Glomerular visceral epithelial cell (primary cell): ENCODE measurements at regions not wholly inside any gene's neighbourhood (a gene's known extent, or its start where the extent isn't known, plus 50 kb on each side); places are given as distances from the start of the nearest gene placed in this dataset.

Experiments
- DNase-seq: peaks from one replicate; pipeline ENCODE4 v3.0.0-alpha.2; 2016; ENCODE audit errors: extremely low spot score

DNA sequence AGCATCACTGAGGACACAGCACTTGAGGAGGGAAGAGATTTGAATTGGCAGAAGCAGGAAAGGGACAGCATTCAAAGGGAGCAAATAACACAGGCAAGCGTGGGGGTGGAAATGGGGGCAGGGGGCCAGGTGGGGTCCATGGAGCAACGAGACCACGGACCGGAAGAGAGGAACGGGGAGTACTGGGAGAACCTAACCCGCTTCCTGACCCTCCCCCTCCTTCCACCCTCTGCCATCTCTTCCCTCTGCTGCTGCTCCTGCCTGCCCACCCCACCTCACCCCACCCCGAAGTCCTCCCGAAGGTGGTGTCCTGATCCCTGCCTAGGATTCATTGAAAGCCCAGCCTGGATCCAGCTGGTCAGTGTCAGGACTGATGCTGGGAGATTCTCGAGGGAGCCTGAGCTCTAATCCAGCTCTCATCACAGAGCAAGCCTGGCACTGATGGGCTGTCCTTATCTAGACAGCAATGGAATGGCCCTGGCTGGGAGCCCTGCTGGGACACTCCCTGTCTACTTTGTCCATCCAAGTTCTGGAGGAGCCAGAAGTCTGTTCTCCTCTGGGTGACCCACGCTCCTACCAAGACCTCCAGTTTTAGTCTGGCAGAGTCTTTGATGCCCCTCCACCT, 105.0 kb downstream of the TRIM29 start:
- DNase-seq: no peak

DNA sequence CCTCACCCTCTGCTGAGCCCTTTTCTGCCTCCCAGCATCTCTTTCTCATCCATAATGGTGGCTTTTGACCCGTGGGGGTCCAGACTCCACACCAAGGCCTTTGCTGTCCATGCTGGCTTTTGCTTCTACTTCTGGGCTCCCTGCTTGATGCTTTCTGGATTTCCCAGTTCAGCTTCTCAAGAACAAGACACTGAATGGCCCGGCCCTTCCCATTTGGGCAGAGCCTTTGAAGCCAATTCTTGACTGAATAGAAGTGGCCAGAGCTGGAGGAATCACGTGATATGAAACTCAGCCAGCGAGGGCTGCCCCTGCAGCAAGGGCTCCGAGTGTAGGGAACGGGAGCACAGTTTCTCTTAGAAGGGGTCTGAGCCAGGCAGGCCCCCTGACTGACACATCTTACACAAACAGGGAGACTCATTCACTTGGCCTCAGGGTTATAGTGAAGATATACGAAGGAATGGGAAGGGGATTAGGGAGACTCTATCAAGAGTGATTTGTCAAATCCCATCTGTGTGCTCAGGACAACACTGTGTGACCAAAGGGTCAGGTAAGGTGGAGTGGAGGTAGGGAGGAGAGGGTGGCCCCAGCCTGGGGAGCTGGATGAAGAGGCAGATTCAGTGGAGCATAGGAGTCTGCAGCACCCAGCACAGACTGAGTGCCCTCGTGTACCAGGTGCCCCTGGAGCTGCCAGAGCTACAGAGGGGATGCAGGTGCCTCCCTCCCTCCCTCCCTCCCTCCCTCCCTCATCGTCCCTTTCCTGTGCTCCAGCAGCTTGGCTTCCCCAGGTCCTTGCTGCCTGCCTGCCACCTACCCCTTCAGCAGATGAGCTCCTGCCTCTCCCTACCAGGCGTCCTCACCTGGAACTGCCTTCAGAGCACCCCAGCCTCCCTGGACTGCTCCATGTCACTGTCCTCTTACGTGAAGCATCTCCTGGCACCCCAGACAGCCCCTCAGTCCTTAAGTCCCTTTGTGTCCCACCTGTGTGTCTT, 106.0 kb downstream of the TRIM29 start:
- no peak for DNase-seq

DNA sequence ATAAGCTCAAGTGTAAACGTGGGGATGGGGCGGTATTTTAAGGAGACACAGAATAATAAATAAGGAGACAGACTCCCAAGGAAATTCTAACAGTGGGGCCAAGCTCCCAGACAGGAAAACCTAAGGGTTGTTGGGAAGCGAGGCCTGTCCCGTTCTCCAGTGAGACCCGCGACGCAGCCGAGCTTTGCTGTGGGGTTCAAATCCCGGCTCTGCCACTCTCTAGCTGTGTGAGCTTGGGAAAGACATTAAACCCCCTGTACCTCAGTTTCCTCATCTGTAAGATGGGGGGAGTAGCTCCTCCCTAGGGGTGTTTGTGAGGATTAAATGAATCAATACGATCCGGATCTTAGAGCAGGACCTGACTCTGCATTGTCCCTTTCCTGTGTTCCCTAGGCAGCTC, 106.8 kb downstream of the TRIM29 start:
- DNase-seq: no peak

DNA sequence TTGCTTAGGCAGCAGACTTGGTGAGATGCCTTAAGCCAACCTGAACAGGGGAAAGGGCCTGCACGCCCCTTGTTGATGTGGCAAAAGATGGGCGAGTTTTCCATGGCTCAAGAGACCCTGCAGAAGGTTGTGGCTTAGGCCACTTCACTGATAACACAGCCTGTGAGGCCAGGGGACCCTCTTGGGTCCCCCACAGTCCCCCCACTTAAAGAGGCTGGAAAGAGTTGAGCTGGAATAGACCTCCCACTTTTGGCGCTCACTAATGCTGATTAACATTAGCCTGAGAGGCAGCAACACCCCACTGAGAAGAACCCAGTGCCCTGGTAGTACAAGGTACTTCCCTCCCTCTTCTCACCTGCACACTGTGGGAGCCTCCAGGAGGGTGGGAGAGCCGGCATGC, 107.5 kb downstream of the TRIM29 start:
- no peak for DNase-seq

DNA sequence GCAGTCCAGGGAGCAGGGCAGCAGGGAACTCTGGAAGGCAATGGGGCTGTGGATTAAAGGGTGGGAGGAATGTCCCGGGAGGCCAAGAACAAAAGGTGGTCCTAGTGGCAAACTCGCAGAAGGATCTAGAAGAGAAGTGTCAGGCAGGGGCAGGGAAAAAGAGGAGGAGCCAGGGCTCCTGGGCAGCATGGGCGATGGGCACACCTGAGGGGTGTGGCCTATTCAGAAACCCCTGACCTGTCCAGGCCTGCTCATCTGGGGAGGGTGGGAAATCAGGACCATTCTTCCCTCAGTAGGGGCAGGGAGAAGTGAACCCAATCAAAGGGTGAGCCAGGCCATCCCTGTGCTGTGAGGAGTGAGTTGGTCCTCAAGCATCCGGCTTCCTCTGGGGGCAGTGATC, 108.6 kb downstream of the TRIM29 start:
- no peak for DNase-seq

DNA sequence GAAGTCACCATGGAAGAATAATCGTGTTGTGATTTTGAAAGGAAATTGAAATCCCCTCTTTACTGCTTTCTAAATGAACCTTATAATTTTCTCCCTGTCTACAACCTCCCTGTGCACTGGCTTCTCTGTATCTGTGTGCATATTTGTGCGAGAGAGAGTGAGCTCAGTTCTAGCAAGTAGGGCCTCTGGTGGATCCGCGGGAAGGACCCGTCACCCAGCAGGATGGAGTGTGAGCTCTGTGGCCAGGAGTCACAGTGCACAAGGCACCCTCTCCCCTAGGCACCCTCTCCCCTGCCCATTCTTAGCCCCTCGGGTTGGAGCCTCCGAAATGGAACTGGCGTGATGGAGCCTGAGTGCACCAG, 109.0 kb downstream of the TRIM29 start:
- DNase-seq: no peak

DNA sequence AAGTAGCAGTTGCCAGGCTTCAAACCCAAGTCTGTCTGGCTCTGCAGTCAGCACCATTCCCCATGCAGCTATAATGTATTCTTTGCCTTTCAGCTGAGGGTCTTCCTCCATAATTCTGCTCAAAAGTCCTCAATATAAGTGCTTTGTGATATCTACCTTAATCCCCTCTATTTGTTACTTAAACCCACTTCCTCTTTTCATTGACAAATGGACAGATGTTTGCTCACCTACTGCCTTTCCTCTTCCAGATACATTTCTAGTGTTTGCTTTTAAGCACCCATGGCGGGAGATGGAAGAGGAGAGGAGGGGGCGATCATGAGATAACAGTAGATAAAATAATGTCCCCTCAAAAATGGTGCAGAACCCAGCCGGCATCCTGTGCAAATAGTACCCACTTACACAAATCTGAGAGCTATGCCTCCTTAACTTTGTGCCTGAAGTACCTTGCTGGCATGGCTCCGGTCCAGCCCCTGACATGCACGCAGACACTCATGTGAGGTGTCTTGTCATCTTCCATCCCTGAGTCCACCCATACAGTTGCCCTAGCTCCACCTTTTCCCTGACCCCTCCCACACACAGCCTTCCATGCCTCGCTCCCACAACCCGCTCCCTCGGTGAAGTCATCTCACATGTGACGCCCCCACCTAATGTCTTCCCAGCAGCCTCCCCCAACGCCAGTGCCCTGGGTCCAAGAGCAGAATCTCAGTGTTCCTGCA, 109.6 kb downstream of the TRIM29 start:
- no peak for DNase-seq

DNA sequence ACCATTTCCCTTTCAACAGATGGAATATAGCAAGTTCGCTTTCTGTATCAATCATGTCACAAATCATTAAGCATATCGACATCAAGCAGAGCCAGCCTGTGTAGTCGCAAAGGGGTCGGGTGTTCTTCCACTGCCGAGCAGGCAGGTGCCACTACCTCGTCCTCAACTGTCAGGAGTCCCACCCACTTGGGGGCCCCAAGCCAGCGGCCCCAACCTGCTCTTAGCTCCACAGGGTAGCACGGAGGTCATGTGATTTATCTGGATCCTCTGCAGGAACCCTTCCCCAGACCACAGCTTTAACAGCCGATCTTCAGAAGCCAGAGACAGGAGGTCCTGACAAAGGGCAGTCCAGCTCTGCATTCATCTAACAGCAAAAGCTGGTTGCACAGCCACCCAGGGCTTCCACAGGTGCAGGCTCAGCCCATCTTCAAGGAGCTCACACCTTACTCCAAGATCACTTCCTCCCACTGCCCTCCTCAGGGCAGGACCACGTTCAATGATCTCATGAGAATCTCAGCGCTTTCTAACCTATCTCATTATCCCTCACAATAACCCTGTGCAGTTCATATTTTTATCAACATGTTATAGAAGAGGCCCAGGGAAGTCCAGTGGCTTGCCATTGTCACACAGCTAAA, 110.2 kb downstream of the TRIM29 start:
- DNase-seq: no peak

DNA sequence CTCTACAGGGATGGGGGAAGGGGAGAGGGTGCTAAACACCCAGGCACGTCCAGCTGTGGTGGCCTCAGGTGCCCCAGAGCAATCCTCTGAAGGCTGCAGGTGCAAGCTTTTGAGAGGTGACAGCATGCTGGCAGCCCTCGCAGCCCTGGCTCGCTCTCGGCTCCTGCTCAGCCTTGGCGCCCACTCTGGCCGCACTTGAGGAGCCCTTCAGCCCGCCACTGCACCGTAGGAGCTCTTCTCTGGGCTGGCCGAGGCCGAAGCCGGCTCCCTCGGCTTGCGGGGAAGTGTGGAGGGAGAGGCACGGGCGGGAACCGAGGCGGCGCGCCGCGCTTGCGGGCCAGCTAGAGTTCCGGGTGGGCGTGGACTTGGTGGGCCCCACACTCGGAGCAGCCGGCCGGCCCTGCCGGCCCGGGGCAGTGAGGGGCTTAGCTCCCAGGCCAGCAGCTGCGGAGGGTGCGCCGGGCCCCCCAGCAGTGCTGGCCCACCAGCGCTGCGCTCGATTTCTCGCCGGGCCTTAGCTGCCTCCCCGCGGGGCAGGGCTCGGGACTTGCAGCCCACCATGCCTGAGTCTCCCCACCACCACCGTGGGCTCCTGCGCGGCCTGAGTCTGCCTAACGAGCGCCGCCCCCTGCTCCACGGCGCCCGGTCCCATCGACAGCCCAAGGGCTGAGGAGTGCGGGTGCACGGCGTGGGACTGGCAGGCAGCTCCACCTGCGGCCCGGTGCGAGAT, 112.1 kb downstream of the TRIM29 start:
- DNase-seq: no peak

DNA sequence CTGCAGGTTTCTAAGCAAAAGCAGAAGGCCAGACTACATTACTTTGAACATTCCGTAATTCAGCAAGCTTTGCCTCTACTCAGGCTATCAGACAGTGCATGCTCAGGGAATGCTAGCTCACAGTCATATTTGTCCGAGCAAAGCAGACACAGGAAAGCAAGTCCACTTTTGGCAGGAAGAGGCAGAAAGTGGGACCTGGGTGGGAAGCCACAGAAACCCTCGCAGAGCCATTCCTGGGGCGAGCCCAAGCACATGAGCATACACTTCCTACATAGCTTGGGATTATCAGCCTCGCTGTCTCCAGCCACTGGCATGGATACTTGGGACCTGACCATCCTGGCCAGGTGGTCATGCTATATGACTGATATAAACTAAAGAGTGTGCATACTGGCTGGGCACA, 113.3 kb downstream of the TRIM29 start:
- no peak for DNase-seq

DNA sequence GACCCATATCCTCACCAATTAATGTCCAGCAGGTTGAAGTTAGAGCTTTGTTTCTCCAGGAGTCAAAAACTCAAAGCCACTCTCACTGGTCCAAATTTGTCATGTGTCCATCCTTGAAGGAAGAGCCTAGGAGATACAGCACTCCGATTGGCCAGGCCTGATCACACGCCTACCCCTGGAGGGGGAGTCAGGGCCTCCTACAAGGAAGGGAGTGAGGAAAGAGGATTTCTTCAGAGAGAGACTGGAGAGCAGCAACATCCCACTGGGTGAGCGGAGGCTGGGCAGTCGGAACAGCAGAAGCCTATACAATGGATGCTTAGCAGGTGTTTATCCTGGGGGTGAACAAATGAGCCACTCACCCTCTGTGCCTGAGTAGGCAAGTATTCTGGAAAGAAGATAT, 113.9 kb downstream of the TRIM29 start:
- no peak for DNase-seq

DNA sequence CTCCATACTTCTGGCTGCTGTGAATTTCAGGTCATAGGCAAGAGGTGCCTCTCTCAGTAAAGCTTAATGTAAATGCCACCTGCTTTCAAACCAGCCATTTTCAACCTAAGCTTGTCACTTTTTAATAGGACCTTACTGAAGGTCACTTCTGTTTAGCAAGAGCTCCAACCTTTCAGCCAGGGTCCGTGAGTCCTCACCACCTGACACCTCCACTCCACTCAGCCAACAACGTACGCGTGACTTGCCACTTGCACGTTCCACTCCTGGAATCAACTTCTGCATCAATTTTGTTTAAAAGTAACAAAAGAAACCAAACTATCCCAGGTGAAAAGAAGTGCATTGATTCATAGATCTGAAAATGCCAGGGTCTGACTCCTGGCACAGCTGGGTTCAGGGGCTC, 114.4 kb downstream of the TRIM29 start:
- DNase-seq: no peak

DNA sequence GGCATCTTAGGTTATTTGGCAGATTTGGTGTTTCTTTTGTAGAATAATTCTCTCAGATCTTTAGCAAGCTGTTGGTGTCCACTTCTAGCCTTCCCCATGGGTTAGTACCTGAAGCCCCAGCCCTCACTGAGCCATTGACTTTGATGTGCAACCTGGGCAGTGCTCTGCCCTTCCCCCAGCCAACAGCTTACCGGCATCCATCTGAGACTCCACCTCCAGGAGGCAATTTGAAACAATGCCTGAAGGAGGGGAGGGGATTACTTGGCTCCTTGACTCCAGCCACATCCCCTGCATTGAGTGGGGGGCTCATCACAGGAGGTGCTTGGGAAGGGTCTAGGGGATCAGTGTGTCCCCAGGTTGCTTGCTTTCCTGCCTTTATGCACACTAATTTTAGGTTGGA, 114.8 kb downstream of the TRIM29 start:
- no peak for DNase-seq

DNA sequence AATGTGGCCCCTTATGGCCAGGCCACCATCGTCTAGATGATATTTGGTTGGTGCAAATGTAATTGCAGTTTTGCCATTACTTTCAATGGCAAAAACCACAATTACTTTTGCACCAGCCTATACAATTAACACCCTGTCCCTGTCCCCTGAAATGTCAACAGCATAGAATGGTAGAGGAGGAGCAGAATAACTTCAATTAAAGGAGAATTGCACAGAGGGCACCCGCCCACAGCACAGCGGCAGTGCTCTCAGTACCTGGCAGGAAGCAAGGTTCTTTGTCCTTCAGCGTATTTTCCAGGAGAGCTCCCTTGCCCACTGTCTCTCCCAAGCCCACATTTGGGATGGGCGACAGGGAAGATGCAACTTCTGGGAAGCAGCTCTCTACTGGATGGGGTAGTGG, 115.3 kb downstream of the TRIM29 start:
- no peak for DNase-seq

DNA sequence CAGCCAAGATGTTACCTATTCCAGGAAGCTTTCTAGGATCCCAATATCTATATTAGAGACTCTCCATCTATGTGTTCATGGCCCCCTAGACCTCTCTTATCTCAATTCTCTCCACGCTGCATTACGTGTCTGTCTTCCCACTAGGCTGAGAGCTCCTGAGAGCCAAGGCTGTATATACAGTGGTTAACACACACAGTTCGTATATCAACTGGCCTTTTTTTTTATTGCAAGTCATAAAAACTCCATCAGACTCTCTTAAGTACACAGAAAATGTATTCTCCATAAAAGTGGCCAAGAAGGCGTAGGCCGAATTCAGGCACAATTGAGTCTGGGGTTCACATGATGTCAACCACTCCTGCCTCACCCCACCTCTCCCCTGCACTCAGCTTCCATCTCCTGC, 115.9 kb downstream of the TRIM29 start:
- no peak for DNase-seq

DNA sequence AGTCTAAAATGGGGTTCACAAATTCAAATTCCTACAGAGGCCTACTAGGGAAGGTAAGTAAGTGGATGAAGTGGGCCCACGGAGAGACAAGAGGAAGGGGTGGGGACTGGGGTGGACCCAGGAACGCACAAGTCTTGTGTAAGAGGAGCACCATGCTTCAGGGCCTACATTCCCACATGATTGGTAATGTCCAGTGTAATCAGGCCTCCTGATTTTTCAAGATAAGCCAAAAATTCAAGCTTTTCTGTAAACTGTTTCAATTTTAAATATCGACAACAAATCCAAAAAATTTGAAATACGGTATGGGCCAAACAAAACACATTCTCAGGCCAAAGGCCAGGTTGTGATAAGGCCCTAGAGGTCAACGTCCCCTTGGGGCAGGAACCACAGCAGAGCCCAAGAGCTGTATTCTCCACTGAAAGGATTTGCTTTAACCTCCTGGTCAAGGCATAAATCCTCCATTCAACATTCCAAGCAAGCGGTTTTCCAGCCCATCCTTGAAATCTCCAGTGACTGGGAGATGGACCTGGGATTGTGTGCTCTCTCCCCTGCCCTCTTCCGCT, 116.4 kb downstream of the TRIM29 start:
- no peak for DNase-seq

DNA sequence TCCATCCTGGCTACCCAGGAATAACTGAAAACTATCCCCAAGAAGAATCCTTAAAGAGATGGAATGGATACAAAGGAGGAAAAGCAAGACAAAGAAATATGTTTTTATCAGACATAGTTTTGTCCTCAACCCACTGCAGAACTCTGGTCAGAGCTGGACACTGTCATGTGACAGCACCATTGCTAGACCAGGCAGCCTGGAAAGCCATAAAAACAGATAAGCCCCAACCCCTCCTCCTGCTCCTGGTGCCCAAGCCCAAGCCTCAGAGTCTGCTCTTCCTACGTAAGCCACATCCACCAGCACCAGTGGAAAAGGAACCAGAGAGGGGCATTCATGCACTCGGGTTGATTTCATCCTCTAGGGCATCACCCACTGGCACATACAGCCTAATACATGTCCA, 116.9 kb downstream of the TRIM29 start:
- DNase-seq: no peak

DNA sequence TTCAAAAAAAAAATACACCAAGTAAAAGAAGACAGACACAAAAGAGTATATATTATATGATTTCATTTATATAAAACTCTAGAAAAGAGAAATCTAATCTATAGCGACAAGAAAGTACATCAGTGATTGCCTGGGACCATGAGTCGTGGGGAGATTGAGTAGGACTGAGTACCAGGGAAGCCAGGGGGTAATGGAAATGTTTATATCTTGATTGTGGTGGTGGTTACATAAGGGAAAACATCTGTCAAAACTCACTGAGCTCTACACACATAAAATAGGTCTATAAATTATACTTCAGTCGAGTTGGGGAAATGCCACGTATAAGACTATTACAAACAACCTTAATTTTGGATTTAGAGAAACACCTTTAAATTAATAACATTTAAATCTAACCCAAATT, 117.4 kb downstream of the TRIM29 start:
- no peak for DNase-seq

DNA sequence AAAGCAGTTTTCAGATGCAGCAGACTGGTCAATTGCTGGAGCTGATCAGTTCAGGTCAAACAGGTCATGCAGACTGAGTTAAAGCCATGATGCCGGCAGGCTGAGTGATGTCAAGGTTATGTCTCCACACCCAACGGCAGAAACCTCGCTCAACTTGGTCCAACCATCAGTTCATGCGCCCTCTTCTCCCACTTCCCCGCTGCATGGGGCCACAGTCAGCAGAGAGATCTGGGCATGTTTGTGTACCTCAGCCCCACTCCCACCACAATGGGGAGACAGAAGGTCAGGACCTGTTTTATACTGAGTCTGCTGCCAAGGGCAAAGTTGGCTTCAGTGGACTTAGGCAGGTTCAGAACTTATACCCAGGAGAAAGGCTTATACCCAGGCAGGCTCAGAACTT, 118.7 kb downstream of the TRIM29 start:
- no peak for DNase-seq

DNA sequence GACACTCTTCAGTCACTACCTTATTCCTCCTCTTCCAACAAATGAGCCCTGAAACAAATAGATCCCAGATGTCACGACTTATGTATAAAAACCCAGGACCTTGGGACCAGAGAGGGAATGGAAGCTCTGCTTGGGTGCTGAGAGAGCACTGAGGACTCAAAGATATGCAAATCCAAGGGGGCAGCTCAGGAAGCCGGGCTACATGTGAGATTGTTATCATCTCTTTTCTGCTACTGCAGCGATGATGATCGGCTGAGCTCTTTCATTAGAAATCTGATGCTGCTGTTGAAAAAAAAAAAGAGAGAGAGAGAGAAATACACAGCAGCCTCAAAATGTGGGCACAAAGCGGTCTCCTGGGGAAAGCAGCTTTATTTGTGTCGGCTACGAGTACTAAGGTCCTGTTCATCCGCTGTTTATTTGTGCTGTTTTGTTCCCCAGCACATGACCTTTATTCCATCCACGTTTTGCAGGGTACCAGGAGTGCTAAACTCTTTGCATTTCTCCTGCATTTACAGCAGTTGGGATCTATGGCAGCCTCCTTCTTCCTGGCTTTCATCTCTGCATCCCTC, 120.2 kb downstream of the TRIM29 start:
- DNase-seq: no peak
